ENCODE measurements at regions not wholly inside any gene's neighbourhood (a gene's known extent, or its start where the extent isn't known, plus 50 kb on each side); places are given as distances from the start of the nearest gene placed in this dataset.

DNA sequence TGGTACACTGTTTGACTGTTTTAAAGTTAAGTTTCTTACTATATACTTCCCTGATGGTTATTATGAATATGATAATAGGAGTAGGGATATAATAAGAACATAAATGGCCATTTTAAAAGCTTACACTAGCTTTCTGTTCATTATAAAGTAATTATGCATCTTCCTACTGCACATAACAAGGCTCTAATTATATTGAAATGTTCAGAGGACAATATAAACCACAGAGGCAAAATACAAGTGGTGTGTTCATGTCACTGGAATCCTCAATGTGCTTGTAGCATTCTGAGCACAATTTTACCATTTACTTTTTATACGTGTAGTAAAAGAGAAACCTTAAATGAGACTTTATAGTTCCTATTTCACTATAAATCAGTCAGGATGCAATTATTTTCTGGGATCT is 268.3 kb downstream of the TMA16 start:
- DNase-seq (ENCODE audit: low read depth, low spot score) = no peak

DNA sequence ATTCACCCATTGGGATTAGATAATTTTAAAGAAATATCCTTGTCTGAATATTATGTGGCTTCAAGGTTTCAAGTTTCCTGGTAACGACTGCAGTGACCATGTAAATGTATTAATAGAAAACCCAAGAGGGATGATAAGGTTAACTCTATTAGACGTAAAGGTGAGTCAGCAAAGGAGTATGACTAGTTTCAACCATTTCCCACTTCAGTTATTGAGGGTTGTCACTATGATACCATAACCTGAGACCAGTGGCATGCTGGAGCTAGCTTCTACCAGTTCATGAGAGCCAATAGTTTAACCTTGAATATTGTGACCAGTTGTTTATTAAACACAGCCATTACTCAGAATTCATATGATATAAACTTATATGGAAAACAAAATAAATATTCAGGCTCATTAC is 270.1 kb downstream of the TMA16 start:
- no peak for DNase-seq (ENCODE audit: low read depth, low spot score)

DNA sequence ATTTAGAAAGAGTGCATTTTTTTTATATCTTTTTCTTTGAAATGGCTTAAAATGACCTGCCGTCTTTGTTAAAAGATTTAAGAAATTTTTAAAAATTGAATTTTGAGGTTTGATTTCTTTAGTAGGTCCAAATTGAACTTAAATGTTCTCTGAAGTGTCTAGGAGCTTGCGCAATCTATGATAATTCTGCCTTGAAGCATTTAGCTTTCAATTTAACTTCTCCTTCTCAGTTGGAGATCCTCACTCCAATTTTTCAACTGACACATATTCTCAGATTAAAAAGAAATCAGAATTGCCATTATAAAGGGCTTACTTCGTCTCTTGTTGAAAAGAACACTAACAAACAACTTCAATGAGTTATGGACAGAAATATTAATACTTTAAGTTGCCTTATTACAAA is 273.5 kb downstream of the TMA16 start:
- DNase-seq (ENCODE audit: low read depth, low spot score) = no peak

DNA sequence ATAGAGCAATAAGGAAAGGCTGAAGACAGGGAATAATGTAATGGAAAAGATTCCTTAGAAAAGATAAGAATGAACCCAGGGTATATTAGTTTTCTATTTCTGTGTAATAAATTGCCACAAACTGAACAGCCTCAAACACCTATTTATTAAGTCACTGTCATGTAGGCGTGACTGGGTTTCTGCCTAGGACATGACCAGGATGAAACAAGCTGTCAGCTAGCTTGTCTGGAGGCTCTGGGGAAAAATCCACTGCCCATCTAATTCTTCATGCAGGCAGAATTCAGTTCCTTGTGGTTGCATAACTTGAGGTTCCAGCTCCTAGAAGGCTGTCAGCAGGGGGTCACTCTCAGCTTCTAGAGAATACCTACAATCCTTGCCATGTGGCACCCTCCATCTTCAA is 277.7 kb downstream of the TMA16 start:
- no peak for DNase-seq (ENCODE audit: low read depth, low spot score)

DNA sequence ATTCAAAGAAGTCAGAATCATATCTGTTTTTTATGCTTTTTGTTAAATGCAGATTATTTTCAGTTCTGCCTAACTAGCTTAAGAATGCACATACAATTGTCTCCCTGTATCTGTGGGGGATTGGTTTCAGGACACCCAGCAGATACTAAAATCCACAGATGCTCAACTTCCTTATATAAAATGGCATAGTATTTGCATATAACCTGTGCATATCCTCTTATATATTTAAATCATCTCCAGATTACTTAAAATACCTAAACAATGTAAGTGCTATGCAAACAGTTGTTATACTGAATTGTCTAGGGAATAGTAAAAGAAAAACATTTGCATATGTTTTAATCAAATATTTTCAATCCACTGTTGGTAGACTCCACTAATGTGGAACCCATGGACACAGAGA is 279.4 kb downstream of the TMA16 start:
- no peak for DNase-seq (ENCODE audit: low read depth, low spot score)

DNA sequence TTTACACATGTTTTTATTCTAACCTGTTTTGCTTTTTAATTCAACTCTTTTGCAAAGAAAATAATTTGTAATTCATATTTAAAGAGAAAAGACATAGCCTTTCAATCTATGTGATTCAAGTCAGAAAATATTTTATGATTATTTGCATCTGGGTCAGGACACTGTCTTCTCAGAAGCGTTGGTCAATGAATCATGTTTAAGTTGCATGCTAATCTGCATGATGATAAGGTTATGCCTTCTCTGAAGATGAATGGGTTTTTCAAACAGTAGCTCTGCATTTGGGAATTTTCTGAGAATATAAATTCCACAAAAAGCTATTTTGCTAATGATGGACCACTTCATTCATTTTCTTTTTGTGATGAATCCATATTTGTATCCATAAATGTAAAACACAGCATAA is 282.5 kb downstream of the TMA16 start:
- DNase-seq (ENCODE audit: low read depth, low spot score) = no peak

DNA sequence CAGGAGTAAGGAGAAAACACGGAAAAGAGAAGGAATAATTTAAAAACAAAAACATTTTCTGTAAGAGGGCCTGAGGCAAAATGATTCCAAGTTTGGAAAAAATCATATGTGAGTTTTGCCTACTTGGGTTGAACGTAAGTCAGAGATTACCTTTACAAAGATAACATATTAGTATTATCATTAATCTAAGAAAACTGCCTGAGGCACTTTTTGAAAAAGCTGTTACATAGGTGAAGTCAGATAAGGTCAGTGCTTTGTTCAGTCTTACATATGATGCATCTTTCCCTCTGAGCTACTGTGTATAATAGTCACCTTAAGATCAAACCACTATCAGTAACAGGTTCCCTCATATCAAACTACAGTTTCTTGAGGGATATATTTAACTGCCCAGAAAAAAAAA is 287.2 kb downstream of the TMA16 start:
- no peak for DNase-seq (ENCODE audit: low read depth, low spot score)

DNA sequence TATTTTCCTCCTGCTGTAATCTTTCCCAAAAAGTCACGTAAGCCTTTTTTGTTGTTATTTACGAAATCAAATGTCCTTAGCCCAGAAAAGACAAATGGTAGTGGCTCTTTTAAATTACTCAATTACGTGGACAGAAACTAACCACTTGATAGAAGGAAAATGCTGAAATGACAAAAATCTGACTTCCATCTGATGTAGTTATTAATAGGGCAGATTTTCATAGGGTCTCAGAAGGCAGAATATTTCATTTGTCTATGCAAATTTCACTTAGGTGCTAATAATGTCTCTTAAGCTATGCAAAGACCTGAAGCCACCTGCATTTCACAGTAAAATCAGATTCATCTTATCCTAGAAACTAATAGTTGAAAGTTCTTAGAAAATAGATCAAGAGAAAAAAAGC is 295.7 kb downstream of the TMA16 start:
- DNase-seq (ENCODE audit: low read depth, low spot score) = no peak

DNA sequence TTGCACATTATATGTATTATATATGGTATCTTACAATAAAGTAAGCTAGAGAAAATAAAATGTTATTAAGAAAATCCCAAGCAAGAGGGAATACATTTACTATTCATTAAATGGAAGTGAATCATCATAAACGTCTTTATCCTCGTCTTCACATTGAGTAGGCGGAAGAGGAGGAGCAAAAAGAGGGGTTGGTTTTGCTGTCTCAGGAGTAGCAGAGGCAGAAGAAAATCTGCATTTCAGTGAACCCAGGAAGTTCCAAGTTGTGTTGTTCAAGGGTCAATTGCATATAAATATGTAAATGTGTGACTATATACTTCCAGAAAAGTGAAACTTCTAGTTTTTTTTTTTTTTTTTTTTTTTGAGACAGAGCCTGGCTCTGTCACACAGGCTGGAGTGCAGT is 301.4 kb downstream of the TMA16 start:
- DNase-seq (ENCODE audit: low read depth, low spot score) = no peak

DNA sequence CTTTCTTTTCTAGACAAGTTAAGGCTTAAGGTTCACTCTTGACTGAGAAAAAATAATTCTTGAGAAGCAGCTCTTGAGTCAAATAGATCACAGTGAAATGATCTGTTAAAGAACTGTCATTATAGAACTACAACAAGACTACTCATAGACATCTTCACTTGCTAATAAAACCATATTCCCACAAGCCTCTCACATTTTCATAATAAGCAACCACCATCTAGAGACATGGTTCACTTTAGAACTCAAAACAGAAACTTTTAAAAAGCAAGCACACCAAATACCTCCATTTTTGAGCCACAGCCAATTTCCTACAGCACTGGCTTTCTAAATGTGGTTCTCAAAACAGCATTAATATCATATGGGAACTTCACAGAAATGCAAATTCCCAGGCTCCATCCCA is 309.5 kb downstream of the TMA16 start:
- DNase-seq (ENCODE audit: low read depth, low spot score) = no peak

DNA sequence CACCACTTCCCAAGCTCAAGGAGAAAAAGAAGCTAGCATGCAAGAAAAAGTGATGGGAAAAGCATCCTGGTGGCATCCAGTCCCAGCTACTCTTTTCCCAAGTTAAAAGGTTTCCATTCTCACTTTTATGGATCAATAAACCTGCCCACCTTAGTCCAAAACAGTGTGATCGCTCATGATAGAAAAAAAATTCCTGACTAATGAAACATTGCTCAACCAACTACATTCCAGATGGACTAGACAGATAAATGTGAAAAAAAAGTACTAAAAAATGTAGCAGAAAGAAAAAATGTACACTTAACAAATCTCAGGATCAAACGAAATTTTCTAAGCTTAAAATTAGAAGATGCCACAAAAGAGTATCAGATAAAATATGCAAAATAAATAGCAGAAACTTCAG is 312.2 kb downstream of the TMA16 start:
- DNase-seq (ENCODE audit: low read depth, low spot score) = no peak

DNA sequence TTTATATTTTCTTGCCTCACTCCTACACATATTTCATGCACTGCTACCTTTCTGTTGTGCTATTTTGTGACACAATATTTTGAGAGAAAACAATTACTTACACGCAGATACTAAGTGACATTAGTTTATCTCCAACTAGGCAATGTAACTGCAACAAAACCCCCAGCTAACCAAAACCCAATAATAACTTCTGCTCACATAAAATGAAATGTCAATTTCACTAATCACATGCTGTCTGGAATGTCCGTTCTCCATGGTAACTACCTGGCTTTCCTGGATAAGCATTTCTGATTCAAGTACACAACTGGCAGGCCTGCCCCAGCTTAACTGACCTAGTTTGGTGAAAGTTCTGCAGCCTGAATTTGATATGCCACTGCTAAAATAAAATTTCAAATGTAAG is 313.5 kb downstream of the TMA16 start:
- DNase-seq (ENCODE audit: low read depth, low spot score) = no peak

DNA sequence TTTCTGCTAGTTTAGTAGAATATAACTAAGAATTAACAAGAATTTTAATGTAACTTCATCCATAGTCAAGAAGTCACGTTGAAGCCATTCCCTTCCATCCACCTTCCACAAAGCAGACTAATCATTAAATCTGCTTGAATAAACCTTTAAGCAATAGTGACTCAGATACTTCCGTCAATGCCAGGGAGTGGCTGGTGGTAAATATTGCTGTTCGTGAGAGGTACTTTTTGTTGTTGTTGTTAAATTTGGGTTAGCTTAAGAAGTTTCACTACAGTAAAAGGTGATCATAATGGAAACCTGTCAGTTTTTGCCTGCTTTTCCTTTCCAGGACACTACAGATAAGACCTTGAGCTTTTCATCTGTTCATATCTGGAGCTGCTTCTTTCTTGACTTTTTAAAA is 316.3 kb downstream of the TMA16 start:
- DNase-seq (ENCODE audit: low read depth, low spot score) = no peak

DNA sequence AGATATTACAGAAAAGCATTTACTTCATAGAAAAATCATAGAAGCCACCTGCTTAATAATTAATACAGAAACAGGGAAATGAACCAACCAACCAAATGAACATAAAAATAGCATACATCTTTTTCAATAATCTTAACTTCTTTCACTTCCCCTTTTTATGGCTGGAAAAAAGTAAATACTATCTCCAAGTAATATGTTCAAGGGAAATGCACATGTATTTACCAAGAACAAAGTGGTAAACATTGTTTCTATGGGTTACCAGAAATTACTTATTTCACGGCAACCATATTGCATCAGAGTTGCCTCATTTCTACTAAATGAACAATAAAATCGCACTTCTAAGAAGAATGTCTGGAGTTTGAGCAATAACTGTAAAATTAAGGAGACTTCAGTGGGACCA is 321.3 kb downstream of the TMA16 start:
- DNase-seq (ENCODE audit: low read depth, low spot score) = no peak

DNA sequence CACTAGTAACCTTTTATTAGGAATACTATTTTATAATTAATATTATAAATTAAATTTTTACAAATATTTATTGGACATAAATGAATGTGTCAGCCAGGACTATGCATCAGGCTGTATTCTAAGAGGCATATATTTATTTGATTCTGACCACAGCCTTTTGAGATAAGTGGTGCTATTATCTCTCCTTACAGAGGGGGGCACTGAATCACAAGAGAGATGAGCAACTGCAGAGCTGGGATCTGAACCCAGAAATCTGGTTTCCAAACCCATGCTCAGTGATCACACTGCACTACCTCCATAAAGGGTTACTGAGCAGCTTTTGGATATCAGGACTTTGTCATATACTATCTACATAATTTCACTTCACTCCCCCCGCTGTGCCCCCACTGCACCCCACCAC is 322.0 kb downstream of the TMA16 start:
- DNase-seq (ENCODE audit: low read depth, low spot score) = no peak

DNA sequence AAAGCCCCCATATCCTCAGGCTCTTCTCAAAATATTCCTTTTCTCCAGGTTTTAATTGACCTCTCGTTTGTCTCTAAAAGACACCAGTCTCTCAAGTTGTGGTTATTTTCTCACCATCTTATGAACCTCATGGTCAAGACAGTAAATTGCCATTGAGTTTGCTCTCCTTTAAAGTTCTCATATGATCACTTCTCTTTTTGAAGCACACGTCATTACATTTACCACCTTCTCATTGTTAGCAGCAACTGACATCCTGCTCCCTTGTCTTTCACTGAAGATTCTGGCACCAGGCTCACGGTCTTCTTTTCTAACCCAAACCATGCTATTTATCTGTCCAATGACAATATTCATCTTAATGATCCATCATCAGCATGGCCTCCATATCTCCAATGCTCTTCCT is 324.2 kb downstream of the TMA16 start:
- DNase-seq (ENCODE audit: low read depth, low spot score) = no peak

DNA sequence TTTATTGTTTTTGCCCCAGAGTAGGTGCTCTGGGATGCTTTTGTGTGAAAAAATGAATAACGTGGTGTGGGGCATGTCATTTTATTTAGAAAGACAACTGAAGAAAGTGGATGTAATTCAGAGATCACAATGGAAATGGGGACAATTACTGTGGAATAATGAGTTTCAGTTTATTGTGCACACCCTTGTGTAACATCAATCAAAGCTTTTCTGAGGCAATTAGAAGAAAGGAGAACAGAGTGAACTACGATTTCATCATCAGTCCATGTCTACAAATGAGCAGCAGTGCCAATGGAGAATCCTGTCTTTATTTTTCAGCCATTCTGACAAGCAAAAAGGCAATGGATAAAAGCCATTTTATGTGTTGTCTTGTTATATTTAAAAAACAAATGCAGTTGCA is 339.2 kb downstream of the TMA16 start:
- DNase-seq (ENCODE audit: low read depth, low spot score) = no peak

DNA sequence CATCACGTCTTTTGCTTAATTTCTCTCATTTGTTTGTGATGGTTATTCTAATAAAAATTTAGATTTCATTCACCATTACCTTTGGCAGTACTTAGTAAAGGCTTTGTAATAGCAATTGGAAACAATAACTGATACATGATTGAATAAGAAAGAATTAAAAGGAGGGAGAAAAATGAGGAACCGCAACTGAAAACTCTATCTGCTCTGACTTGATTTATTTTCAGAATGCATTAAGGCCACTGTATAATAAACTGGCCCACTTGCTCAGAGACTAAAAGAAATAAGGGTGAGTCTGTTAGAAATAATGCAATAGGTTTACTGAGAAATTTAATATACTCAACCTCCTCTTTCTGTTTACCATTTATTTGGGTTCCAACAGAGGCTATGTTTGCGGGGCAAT is 351.5 kb downstream of the TMA16 start:
- DNase-seq (ENCODE audit: low read depth, low spot score) = no peak

DNA sequence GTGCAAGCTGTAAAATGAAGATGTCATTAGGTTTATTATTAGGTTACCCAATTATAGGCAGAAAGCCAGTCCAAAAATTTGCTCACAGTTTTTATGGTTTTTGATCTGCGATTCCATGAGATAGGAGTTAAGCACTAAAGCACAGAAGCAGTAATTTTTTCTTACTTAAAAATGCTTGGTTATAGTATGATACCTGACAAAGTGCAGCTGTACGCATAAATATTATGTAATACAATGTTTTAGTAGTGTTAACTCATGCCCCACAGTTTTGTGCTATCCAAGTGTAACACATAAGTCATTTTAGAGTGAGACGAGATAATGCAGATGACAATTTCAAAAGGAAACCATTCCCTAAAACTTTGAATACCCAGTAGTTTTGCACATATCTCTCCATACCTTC is 357.8 kb downstream of the TMA16 start:
- no peak for DNase-seq (ENCODE audit: low read depth, low spot score)

DNA sequence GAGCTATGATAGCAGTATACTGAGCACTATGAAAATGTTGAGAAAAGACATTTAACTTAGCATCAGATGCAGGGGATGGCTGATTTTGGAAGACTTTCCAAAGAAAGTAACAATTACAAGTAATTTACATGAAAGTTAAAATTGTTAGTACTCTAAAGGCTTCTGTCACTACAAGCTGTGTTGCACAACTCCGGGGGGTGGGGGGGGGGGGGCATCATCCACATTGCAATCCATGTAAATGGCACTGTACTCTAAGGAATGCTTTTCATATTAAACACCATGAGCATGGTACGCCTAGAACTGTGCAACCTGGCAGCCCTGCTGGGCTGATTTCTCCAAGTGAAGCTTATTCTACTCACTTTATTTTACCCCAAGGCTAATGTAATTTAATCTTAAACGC is 363.4 kb downstream of the TMA16 start:
- no peak for DNase-seq (ENCODE audit: low read depth, low spot score)

DNA sequence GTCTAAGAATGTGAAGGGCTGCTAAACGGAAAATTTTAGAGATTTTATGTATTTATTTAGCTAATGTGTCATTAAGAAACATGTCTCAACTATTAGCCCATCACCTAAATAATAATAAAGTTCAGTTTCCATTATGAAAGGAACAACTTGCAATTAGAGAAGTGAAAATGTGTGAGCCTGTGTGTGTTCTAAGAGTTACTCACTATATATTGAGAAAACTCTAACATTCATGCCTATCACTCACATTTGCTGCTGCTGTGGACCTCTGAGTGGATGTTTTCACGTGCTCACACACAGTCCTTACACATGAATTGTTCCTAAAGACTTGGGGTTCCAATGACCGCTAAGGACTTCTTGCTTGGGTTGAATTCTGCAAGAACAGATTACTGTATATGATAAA is 364.0 kb downstream of the TMA16 start:
- no peak for DNase-seq (ENCODE audit: low read depth, low spot score)

DNA sequence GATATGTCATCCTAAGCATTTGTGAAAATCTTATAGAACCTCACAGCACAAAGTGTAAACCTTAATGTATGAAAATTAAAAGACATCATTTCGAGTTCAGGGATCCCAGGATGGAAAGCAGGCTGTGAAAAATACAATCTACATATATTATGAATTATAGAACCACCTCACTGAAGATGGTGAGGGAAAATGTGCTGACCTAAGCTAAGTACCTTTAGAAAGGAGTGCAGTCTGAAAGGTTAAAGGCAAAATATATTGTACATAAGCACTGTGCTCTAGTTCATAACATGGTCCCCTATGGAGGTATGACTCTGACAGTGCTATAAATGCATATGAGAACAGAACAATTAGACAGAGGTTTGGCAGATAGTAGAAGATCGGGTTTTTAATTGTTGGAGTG is 368.6 kb downstream of the TMA16 start:
- DNase-seq (ENCODE audit: low read depth, low spot score) = no peak

DNA sequence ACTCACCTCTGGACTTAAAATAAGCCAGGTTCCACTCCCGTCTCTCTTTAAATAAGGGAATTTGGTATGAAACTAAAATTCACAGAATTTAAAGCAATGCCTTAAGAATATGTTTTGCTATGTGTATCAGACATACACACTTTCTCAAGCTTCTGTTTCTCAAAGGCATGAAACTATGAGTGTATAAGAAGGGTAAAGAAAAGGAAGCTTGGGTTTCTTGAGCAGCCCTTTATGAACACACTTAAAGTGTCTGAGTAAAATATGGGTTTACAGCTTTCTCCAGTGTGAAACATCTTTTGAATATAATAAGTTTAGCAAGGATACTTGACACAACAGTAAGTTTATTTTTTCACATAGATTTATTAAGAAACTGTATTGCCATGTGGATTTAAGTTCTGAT is 370.5 kb downstream of the TMA16 start:
- no peak for DNase-seq (ENCODE audit: low read depth, low spot score)

DNA sequence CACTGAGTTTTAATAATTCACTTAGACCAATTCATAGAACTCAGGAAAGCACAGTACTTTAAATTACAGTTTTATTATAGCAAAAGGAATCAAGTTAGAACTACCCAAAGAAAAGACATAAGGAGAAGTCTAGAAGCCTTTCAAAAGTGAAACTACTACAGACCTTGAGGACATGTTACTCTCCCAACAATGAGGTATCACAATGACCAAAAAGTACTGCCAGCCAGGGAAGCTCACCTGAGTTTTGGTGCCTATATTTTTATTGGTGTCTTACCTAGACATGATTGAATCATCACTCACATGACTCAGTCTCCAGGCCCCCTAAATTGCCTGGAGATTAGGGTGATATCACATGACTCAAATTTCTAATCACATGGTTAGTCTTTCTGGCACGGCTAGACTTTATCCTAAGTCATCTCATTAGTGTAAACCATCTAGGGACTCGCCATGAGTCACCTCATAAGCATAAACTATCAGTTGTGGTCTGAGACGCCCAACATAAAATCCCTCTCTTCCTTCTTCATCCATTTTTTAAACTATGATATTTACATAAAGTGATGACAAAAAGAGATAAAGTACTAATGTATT is 372.3 kb downstream of the TMA16 start:
- no peak for DNase-seq (ENCODE audit: low read depth, low spot score)

DNA sequence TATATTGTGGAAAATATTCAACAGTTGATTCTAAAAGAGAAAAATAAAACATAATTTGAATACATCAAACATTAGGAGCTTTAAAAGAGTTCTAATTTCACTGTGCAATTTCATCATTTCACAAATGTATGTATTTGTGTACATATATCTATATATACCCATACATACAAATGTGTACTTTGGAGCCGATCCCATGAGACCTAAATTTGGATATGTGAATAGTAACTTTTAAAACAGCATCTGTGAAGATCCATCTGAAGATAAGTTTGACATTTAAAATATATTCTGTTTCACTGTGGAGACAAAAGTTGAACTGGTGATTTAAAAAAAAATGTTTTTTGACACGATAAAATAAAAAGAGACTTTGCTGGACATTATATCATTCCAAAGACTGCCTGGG is 374.0 kb downstream of the TMA16 start:
- no peak for DNase-seq (ENCODE audit: low read depth, low spot score)
